Psoas muscle (tissue), 7 donors: ENCODE measurements at regions not wholly inside any gene's neighbourhood (a gene's known extent, or its start where the extent isn't known, plus 50 kb on each side); places are given as distances from the start of the nearest gene placed in this dataset.
A peak's percentile ranks its signal among the peaks of the same experiment; 100 is the strongest.

Experiments
- ATAC-seq, 4 donors: fragments of 200-7000 bp; cut with Tn5 transposase; one replicate each; pipeline ENCODE4 v1.9.1; 2020; ENCODE audit warnings: moderate library complexity in 3 of 4, mild to moderate bottlenecking in 2 of 4
- DNase-seq, 2 donors: peaks; one replicate each; pipeline ENCODE4 v3.0.0-alpha.2; 2020
- H3K27ac ChIP-seq: fragments of 200-600 bp; one replicate; pipeline ENCODE4 v1.8.0; 2022
- H3K27me3 ChIP-seq, 3 donors: fragments of 200-600 bp in 1 of 3; one replicate each; pipeline versions ENCODE4 v1.6.1 to v1.8.0; 2013 to 2022; ENCODE audit warnings: low read length in 2 of 3, mild to moderate bottlenecking in 2 of 3, moderate library complexity in 1 of 3; ENCODE audit not compliant: insufficient read depth in 3 of 3
- H3K36me3 ChIP-seq, 2 donors: fragments of 200-600 bp in 1 of 2; one replicate each; pipeline versions ENCODE4 v1.6.1 to v1.8.0; 2013 to 2022; ENCODE audit warnings: low read depth in 1 of 2, mild to moderate bottlenecking in 1 of 2, moderate library complexity in 1 of 2; ENCODE audit not compliant: insufficient read depth in 1 of 2
- H3K4me1 ChIP-seq: fragments of 200-600 bp; one replicate; pipeline ENCODE4 v1.8.0; 2022
- H3K4me3 ChIP-seq: fragments of 200-600 bp; one replicate; pipeline ENCODE4 v1.8.0; 2022; ENCODE audit warnings: mild to moderate bottlenecking
- H3K9me3 ChIP-seq: fragments of 200-600 bp; one replicate; pipeline ENCODE4 v1.8.0; 2022
- WGBS, 3 donors: extraction: QIAGEN DNeasy Blood & Tissue Kit; methylation state at CpG; one replicate each; pipeline versions ENCODE4 v1.1.6 to v1.1.7; 2013; 5-methylcytosine and 5-hydroxymethylcytosine counted together
- intact Hi-C, 2 donors: fragments of 100-400 bp; cut with DNase I; formaldehyde crosslinking; loops; one replicate each; pipeline versions ENCODE4 v1.11.0 to v1.14.2; 2022
- TF ChIP-seq, protein P1 (sequence below): fragments of 200-600 bp; IDR thresholded peaks from one replicate; pipeline ENCODE4 v1.8.0; 2022; ENCODE audit warnings: antibody characterized with exemption
- donor health status: healthy with polysubstance abuse.
- donor health status: DM: no; HTN: no; CAD: no; lungs with moderate emphysema.
- donor health status: Bipolar disorder and iron deficiency.
- donor health status: healthy.
- donor health status: DM: yes; HTN: yes; CAD: no.
- donor health status: DM: no; HTN: no; CAD: no.
- donor health status: DM: yes; HTN: yes; CAD: no.

DNA sequence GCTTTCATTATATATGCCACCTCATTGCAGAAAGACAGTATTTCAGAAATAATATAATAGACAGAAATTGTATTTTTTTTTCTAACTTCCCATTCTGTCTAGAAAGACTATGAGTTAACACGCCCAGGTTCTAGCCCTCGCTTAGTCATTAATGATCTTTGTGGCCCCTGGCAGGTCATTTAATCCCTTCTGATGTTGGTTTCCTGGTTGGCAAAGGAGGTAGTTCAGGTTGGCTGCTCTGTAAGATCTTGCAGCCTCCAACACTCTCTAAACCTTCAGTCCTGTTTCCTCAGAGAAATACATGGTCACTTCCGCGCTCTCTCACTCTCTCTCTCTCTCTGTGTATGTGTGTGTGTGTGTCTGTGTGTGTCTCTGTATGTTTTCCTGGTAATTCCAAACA is 156.3 kb upstream of the NOCT start:
- no peak for DNase-seq

DNA sequence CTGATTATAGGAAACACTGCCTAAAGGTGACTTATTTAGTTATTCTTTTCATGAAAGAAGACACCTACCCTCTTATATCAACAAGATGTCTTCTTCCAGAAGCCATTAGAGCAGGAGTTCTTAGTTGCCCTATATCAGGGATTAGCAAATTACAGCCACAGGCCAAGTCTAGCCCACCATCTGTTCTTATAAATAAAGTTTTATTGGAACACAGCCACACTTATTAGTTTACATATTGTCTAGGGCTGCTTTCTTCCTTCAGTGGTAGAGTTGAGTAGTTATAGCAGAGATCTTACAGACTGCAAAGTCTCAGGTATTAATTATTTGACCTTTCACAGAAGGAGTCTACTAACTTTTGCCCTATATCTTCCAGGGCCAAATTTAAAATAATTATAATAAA is 157.2 kb upstream of the NOCT start:
- H3K9me3 ChIP-seq, result no peaks in the 10 kb centered on the region
- H3K4me1 ChIP-seq, result no peaks in the 10 kb centered on the region
- TF ChIP-seq, protein P1, sequence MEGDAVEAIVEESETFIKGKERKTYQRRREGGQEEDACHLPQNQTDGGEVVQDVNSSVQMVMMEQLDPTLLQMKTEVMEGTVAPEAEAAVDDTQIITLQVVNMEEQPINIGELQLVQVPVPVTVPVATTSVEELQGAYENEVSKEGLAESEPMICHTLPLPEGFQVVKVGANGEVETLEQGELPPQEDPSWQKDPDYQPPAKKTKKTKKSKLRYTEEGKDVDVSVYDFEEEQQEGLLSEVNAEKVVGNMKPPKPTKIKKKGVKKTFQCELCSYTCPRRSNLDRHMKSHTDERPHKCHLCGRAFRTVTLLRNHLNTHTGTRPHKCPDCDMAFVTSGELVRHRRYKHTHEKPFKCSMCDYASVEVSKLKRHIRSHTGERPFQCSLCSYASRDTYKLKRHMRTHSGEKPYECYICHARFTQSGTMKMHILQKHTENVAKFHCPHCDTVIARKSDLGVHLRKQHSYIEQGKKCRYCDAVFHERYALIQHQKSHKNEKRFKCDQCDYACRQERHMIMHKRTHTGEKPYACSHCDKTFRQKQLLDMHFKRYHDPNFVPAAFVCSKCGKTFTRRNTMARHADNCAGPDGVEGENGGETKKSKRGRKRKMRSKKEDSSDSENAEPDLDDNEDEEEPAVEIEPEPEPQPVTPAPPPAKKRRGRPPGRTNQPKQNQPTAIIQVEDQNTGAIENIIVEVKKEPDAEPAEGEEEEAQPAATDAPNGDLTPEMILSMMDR, result no peak
- no peak overlapping the region for H3K4me3 ChIP-seq
- ATAC-seq (no peak), DNase-seq (no peak)
- H3K27me3 ChIP-seq, result no peaks in the 10 kb centered on the region
- H3K36me3 ChIP-seq, result no peaks in the 10 kb centered on the region
- H3K27ac ChIP-seq, result no peak overlapping the region
- intact Hi-C loops, result no loop called here

More for the DNA sequence above, 156.3 kb upstream of the NOCT start:
- TF ChIP-seq, protein P1, result no peak
- no peaks in the 10 kb centered on the region for H3K9me3 ChIP-seq
- H3K27ac ChIP-seq, result no peak overlapping the region
- no peak overlapping the region for H3K4me3 ChIP-seq
- ATAC-seq, result no peak
- no peaks in the 10 kb centered on the region for H3K4me1 ChIP-seq
- intact Hi-C loops, result no loop called here
- no peaks in the 10 kb centered on the region for H3K27me3 ChIP-seq
- WGBS, 3 donors, result 80 to 88% (median 86%) methylated on average over 4 of the region's 4 CpGs
- H3K36me3 ChIP-seq, result no peaks in the 10 kb centered on the region

DNA sequence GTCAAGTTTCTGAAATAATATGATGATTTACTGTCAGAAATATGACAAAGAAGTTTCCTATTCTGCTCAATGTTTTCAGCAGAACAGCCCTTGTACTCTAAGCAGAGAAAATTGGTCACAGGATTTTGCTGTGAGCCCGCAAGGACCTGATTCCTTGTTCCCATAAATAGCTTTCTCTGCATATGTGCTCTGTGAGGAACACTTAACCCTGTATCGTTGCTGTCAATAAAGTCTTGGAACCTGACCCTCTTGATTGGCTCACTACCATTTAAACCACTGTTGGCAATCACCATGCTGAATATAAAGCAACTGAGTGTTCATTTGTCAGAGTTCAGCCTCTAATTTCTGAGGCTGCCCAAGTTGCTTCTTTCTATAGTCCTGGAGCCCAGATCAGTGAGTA is 158.2 kb upstream of the NOCT start:
- H3K27me3 ChIP-seq, result no peaks in the 10 kb centered on the region
- no peak overlapping the region for H3K4me3 ChIP-seq
- 28 to 46% (median 31%) methylated on average over 2 of the region's 2 CpGs for WGBS, 3 donors
- H3K36me3 ChIP-seq, result no peaks in the 10 kb centered on the region
- no peaks in the 10 kb centered on the region for H3K9me3 ChIP-seq
- H3K27ac ChIP-seq, result no peak overlapping the region
- no peaks in the 10 kb centered on the region for H3K4me1 ChIP-seq
- TF ChIP-seq, protein P1, result no peak
- ATAC-seq (peak in 2 of 4 donors; percentile 42 to 46), DNase-seq (no peak)
- intact Hi-C loops, result no loop called here

DNA sequence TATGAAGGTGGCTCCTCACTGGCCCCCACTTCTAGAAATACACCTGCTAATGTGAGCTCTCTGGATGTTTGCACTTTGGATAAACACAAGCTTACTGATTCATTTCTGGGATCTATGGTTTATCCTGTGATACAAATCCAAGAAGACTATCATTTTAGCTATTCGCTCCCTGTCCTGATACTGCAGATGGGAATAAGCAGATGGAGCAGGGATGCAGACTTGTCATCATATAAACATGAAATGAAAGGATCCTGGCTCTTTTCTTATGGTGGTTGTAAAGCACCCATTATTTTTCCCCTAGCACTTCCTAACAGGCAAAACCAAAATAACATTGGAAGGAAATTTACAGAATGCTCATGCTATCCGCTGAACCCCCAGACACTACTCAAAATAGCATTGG is 162.9 kb upstream of the NOCT start:
- Histone ChIP-seq H3K27ac (no peak overlapping the region), H3K27me3 (no peaks in the 10 kb centered on the region), H3K4me3 (no peak overlapping the region), H3K36me3 (no peaks in the 10 kb centered on the region), H3K9me3 (no peaks in the 10 kb centered on the region), H3K4me1 (no peaks in the 10 kb centered on the region)
- ATAC-seq, result no peak
- TF ChIP-seq, protein P1, result no peak
- intact Hi-C loops, result no loop called here
- 77 to 87% (median 83%) methylated on average over 2 of the region's 2 CpGs for WGBS, 3 donors
- DNase-seq, result no peak
